H1 (cell line): ENCODE measurements at regions not wholly inside any gene's neighbourhood (a gene's known extent, or its start where the extent isn't known, plus 50 kb on each side); places are given as distances from the start of the nearest gene placed in this dataset.

Source experiments
- CTCF ChIA-PET: fragments of 300-600 bp; sonication (Branson Sonifier 250); formaldehyde crosslinking; loops from one replicate; lab custom pipeline; 2021; ENCODE audit not compliant: partially characterized antibody; lab: Charles Lee
- POLR2A ChIA-PET: fragments of 300-600 bp; sonication (Branson Sonifier 250); formaldehyde crosslinking; loops from one replicate; lab custom pipeline; 2021; ENCODE audit warnings: inconsistent platforms; ENCODE audit not compliant: partially characterized antibody; lab: Charles Lee
- DNase-seq, 2 experiments: peaks; one replicate each; pipeline versions ENCODE4 v3.0.0 to v3.0.0-alpha.2; 2010 to 2022; ENCODE audit warnings: low spot score in 2 of 2, low read depth in 1 of 2, mixed read lengths in 1 of 2
- FAIRE-seq: peaks from 2 replicates; lab custom pipeline; 2011; peaks lifted over from hg19 to GRCh38; lab: Jason Lieb, UNC
- H2AFZ ChIP-seq: 2 replicates; pipeline ENCODE4 v1.8.1; 2012; ENCODE audit warnings: low read length, inconsistent platforms
- H2AK5ac ChIP-seq: 2 replicates; pipeline ENCODE4 v1.6.1; 2013; ENCODE audit warnings: low read depth, low read length
- H2BK120ac ChIP-seq: replicated peaks from 2 replicates; pipeline ENCODE3; 2013; ENCODE audit warnings: low read depth, low read length, inconsistent platforms
- H2BK12ac ChIP-seq: 2 replicates; pipeline ENCODE4 v1.6.1; 2013; ENCODE audit warnings: low read depth, low read length
- H2BK15ac ChIP-seq: 2 replicates; pipeline ENCODE4 v1.6.1; 2013; ENCODE audit warnings: low read length
- H2BK20ac ChIP-seq: 2 replicates; pipeline ENCODE4 v1.6.1; 2013; ENCODE audit warnings: low read length
- H2BK5ac ChIP-seq: 2 replicates; pipeline ENCODE4 v1.6.1; 2013; ENCODE audit warnings: low read depth, low read length
- H3K14ac ChIP-seq: 2 replicates; pipeline ENCODE4 v1.6.1; 2013; ENCODE audit warnings: inconsistent platforms; ENCODE audit not compliant: insufficient read length
- H3K18ac ChIP-seq: 2 replicates; pipeline ENCODE4 v1.6.1; 2013; ENCODE audit warnings: low read length; ENCODE audit errors: extremely low read depth
- H3K23ac ChIP-seq: 2 replicates; pipeline ENCODE4 v1.6.1; 2013; ENCODE audit warnings: inconsistent platforms; ENCODE audit not compliant: insufficient read length
- H3K23me2 ChIP-seq: 2 replicates; pipeline ENCODE4 v1.6.1; 2013; ENCODE audit warnings: low read depth, low read length
- H3K27ac ChIP-seq: 2 replicates; pipeline ENCODE4 v1.6.1; 2011; ENCODE audit warnings: low read depth, low read length, inconsistent platforms
- H3K27me3 ChIP-seq, 4 experiments: replicated peaks in 1 of 4; 1 replicate in 1 of 4; 2 replicates in 3 of 4; pipeline versions ENCODE4 v1.6.1 to v1.8.1; 2011 to 2013; ENCODE audit warnings: low read length in 3 of 4, mild to moderate bottlenecking in 3 of 4, inconsistent platforms in 2 of 4, mixed read lengths in 2 of 4, moderate library complexity in 1 of 4; ENCODE audit not compliant: control insufficient read depth in 3 of 4, insufficient read depth in 3 of 4; ENCODE audit errors: extremely low read depth in 1 of 4
- H3K36me3 ChIP-seq, 4 experiments: 2 replicates each; pipeline versions ENCODE4 v1.6.1 to v1.8.1; 2011 to 2013; ENCODE audit warnings: mild to moderate bottlenecking in 4 of 4, low read length in 3 of 4, moderate library complexity in 2 of 4, control low read depth in 1 of 4, inconsistent platforms in 1 of 4; ENCODE audit not compliant: insufficient read depth in 4 of 4, control insufficient read depth in 2 of 4
- H3K4ac ChIP-seq: replicated peaks from 2 replicates; pipeline ENCODE3; 2013; ENCODE audit warnings: low read length, low read depth, mixed read lengths, inconsistent platforms; ENCODE audit not compliant: insufficient read length
- H3K4me1 ChIP-seq, 4 experiments: replicated peaks in 1 of 4; 1 replicate in 1 of 4; 2 replicates in 3 of 4; pipeline versions ENCODE4 v1.6.1 to v1.8.1; 2011 to 2013; ENCODE audit warnings: low read length in 3 of 4, inconsistent platforms in 2 of 4, mixed read lengths in 1 of 4; ENCODE audit not compliant: insufficient read depth in 4 of 4, control insufficient read depth in 3 of 4
- H3K4me2 ChIP-seq, 2 experiments: 2 replicates each; pipeline versions ENCODE4 v1.6.1 to v1.8.1; 2011 to 2013; ENCODE audit warnings: low read depth in 2 of 2, low read length in 2 of 2, control low read depth in 1 of 2, inconsistent platforms in 1 of 2, mild to moderate bottlenecking in 1 of 2; ENCODE audit not compliant: insufficient read depth in 1 of 2
- H3K4me3 ChIP-seq, 4 experiments: fragments of 200-600, 300-600 bp in 1 of 4; sonication (generic), shearing (Covaris generic), sonication (Bioruptor Twin) in 1 of 4; 2 replicates each; pipeline versions ENCODE4 v1.5.1 to v1.8.1; 2011 to 2016; ENCODE audit warnings: low read length in 4 of 4, low read depth in 3 of 4, control low read depth in 2 of 4, inconsistent platforms in 2 of 4, mild to moderate bottlenecking in 2 of 4, mixed read lengths in 1 of 4, moderate library complexity in 1 of 4; ENCODE audit not compliant: insufficient read depth in 2 of 4; ENCODE audit errors: extremely low read depth in 1 of 4
- H3K56ac ChIP-seq: replicated peaks from 2 replicates; pipeline ENCODE3; 2013; ENCODE audit warnings: low read depth, mild to moderate bottlenecking, mixed read lengths, low read length, inconsistent platforms; ENCODE audit not compliant: insufficient read length
- H3K79me1 ChIP-seq: 2 replicates; pipeline ENCODE4 v1.6.1; 2013; ENCODE audit warnings: low read depth, low read length, control low read depth
- H3K79me2 ChIP-seq, 2 experiments: 2 replicates each; pipeline versions ENCODE4 v1.6.1 to v1.8.1; 2012 to 2013; ENCODE audit warnings: low read length in 2 of 2, mild to moderate bottlenecking in 2 of 2, inconsistent platforms in 1 of 2; ENCODE audit not compliant: insufficient read depth in 2 of 2, control insufficient read depth in 1 of 2
- H3K9ac ChIP-seq, 4 experiments: replicated peaks in 1 of 4; 1 replicate in 1 of 4; 2 replicates in 3 of 4; pipeline versions ENCODE4 v1.6.1 to v1.8.1; 2011 to 2013; ENCODE audit warnings: low read depth in 3 of 4, low read length in 3 of 4, control low read depth in 2 of 4, mild to moderate bottlenecking in 2 of 4, moderate library complexity in 2 of 4, inconsistent platforms in 1 of 4; ENCODE audit errors: extremely low read depth in 1 of 4
- H3K9me3 ChIP-seq, 2 experiments: 2 replicates each; pipeline versions ENCODE4 v1.6.1 to v1.8.1; 2012 to 2013; ENCODE audit warnings: mild to moderate bottlenecking in 2 of 2, moderate library complexity in 2 of 2, control low read depth in 1 of 2, inconsistent platforms in 1 of 2, low read depth in 1 of 2, low read length in 1 of 2, mixed read lengths in 1 of 2; ENCODE audit not compliant: insufficient read depth in 2 of 2
- H4K20me1 ChIP-seq, 2 experiments: replicated peaks in 1 of 2; 2 replicates each; pipeline versions ENCODE3 to v1.8.1; 2011 to 2013; ENCODE audit warnings: inconsistent platforms in 2 of 2, low read length in 2 of 2, mild to moderate bottlenecking in 1 of 2; ENCODE audit not compliant: insufficient read depth in 2 of 2, control insufficient read depth in 1 of 2
- H4K5ac ChIP-seq: 2 replicates; pipeline ENCODE4 v1.6.1; 2013; ENCODE audit warnings: low read length, low read depth, mixed read lengths, inconsistent platforms; ENCODE audit not compliant: insufficient read length
- H4K8ac ChIP-seq: 2 replicates; pipeline ENCODE4 v1.8.0; 2013; ENCODE audit warnings: mild to moderate bottlenecking, moderate library complexity, low read length, inconsistent platforms; ENCODE audit not compliant: insufficient read depth; ENCODE audit errors: extremely low read depth
- H4K91ac ChIP-seq: replicated peaks from 2 replicates; pipeline ENCODE3; 2013; ENCODE audit warnings: low read length, mixed read lengths, inconsistent platforms; ENCODE audit not compliant: insufficient read length
- BRCA1 ChIP-seq: IDR thresholded peaks from 2 replicates; pipeline ENCODE4 v1.6.1; 2012; ENCODE audit warnings: low read depth, low read length, improper control_type of control experiment
- CBX5 ChIP-seq: fragments of 300-800, 300-1000 bp; sonication (generic); IDR thresholded peaks from 2 replicates; pipeline ENCODE4 v1.7.1; 2016; ENCODE audit warnings: antibody characterized with exemption, low read length, low read depth
- CEBPB ChIP-seq: IDR thresholded peaks from 2 replicates; pipeline ENCODE4 v1.6.1; 2012; ENCODE audit warnings: low read depth, low read length
- EGR1 ChIP-seq: IDR thresholded peaks from 2 replicates; pipeline ENCODE4 v1.6.1; 2011; ENCODE audit warnings: low read depth, low read length, borderline replicate concordance
- GTF2F1 ChIP-seq: IDR thresholded peaks from 2 replicates; pipeline ENCODE4 v1.6.1; 2012; ENCODE audit warnings: low read depth, low read length, improper control_type of control experiment, borderline replicate concordance
- HDAC6 ChIP-seq: IDR thresholded peaks from one replicate; pipeline ENCODE4 v1.7.1; 2012; ENCODE audit warnings: low read depth, mild to moderate bottlenecking, inconsistent platforms, low read length, moderate library complexity
- POU5F1 ChIP-seq: IDR thresholded peaks from 2 replicates; pipeline ENCODE4 v1.6.1; 2011; ENCODE audit warnings: low read depth, mild to moderate bottlenecking, low read length, moderate library complexity
- SAP30 ChIP-seq: fragments of 300-600 bp; sonication (generic); IDR thresholded peaks from 2 replicates; pipeline ENCODE4 v1.7.1; 2012; ENCODE audit warnings: low read length, moderate library complexity, mild to moderate bottlenecking, inconsistent platforms; ENCODE audit not compliant: insufficient read depth, insufficient replicate concordance
- SIX5 ChIP-seq: IDR thresholded peaks from 2 replicates; pipeline ENCODE4 v1.6.1; 2011; ENCODE audit warnings: mild to moderate bottlenecking, low read depth, low read length
- TAF7 ChIP-seq: optimal IDR thresholded peaks from 2 replicates; pipeline ENCODE3; 2011; ENCODE audit warnings: low read depth, mild to moderate bottlenecking, inconsistent platforms, low read length, moderate library complexity, borderline replicate concordance
- TBP ChIP-seq: IDR thresholded peaks from 2 replicates; pipeline ENCODE4 v1.6.1; 2011; ENCODE audit warnings: low read depth, low read length, improper control_type of control experiment
- WGBS, 2 experiments: shearing (Covaris generic) in 1 of 2; methylation state at CpG; one replicate each; pipeline versions ENCODE4 v1.1.6 to v1.1.7; 2013 to 2015; ENCODE audit warnings: low lambda C conversion rate in 2 of 2, mixed read lengths in 2 of 2, inconsistent platforms in 1 of 2, low coverage in 1 of 2, missing lambda C conversion rate in 1 of 2; ENCODE audit not compliant: insufficient replicate concordance in 2 of 2, insufficient coverage in 1 of 2, insufficient read length in 1 of 2; ENCODE audit errors: extremely low coverage in 1 of 2, missing lambda C conversion rate in 1 of 2; 5-methylcytosine and 5-hydroxymethylcytosine counted together
- TF ChIP-seq, protein P1 (sequence below): IDR thresholded peaks from 2 replicates; pipeline ENCODE4 v1.6.1; 2011; ENCODE audit warnings: low read depth, mild to moderate bottlenecking, low read length; ENCODE audit not compliant: insufficient read depth

DNA sequence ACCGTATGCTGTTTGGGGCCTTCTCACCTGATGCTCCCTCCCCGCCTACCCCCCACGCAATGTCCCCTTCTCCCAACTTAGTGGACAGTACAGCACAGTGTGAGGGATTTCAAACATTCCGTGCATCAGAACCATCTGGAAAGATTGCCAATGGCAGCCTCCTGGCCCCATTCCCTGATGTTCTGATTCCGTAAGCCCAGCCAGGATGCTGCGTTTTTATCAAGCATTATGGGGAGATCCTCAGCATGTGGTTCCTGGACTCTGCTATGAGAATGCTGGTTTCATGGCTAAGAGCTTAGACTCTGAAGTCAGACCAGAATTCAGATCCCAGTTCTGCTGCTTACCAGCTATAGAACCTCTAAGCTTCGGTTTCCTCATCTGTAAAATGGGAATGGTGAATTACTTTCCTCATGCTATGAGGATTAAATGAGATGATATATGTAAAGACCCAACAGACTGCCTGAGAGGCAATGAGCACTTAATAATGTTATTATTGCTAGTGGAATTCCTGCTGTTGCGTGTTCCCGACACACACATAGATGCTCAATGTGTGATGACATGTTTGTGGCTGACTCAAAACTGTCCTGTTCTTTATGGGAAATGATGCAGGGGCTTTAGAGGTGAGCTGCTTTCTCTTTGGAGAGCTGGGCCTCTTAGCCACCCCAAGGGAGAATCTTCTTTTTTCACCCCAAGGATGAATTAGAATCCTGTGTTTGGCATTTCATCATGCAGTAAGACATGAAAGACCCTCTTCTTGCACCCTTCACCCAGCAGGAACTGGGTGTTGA lies 60.8 kb upstream of the SMNDC1 start:
- 81% methylated on average over 9 of the region's 9 CpGs; no CpG with 5 or more reads in 1 of the 2 experiments for WGBS, 2 experiments
- H3K56ac ChIP-seq: no peak overlapping the region
- no peaks in the 10 kb centered on the region for H3K79me1 ChIP-seq
- H3K23ac ChIP-seq: no peak overlapping the region
- H2BK120ac ChIP-seq: no peak overlapping the region
- ChIA-PET POLR2A (no interaction called here), CTCF (interaction anchor here (1.3 to 6.0 kb wide), 7 partner anchors 10 to 169 kb away, joined by 4 to 49 read pairs (median 5); no protein-coding TSS in a partner anchor)
- H2AK5ac ChIP-seq: no peak overlapping the region
- H3K4me2 ChIP-seq: no peak overlapping the region
- H3K9ac ChIP-seq: no peak overlapping the region
- no peaks in the 10 kb centered on the region for H3K27me3 ChIP-seq
- no peak overlapping the region for H3K4me3 ChIP-seq
- H3K36me3 ChIP-seq: no peaks in the 10 kb centered on the region
- TF ChIP-seq, protein P1, sequence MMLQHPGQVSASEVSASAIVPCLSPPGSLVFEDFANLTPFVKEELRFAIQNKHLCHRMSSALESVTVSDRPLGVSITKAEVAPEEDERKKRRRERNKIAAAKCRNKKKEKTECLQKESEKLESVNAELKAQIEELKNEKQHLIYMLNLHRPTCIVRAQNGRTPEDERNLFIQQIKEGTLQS: no peak
- TF ChIP-seq BRCA1 (no peak), GTF2F1 (no peak), CEBPB (no peak), CBX5 (no peak), TAF7 (no peak), POU5F1 (no peak), SIX5 (no peak), HDAC6 (no peak), EGR1 (no peak), SAP30 (no peak), TBP (no peak)
- no peak overlapping the region for H3K14ac ChIP-seq
- H2AFZ ChIP-seq: no peak overlapping the region
- H3K27ac ChIP-seq: no peak overlapping the region
- H3K23me2 ChIP-seq: no peaks in the 10 kb centered on the region
- H3K4me1 ChIP-seq: peaks cover 0 to 3% (median 0%) of the 10 kb centered on the region in 4 experiments; a peak in 3 of 7 replicates
- no peak for FAIRE-seq
- H2BK5ac ChIP-seq: no peak overlapping the region
- no peak overlapping the region for H4K91ac ChIP-seq
- H2BK20ac ChIP-seq: no peak overlapping the region
- no peak overlapping the region for H2BK15ac ChIP-seq
- H2BK12ac ChIP-seq: no peak overlapping the region
- no peak overlapping the region for H3K18ac ChIP-seq
- H3K4ac ChIP-seq: no peak overlapping the region
- DNase-seq: no peak
- no peaks in the 10 kb centered on the region for H3K79me2 ChIP-seq
- H4K20me1 ChIP-seq: no peaks in the 10 kb centered on the region
- H4K5ac ChIP-seq: no peak overlapping the region
- no peaks in the 10 kb centered on the region for H3K9me3 ChIP-seq
- no peak overlapping the region for H4K8ac ChIP-seq
